ENCODE measurements at regions not wholly inside any gene's neighbourhood (a gene's known extent, or its start where the extent isn't known, plus 50 kb on each side); places are given as distances from the start of the nearest gene placed in this dataset.
"Not testable (repeated sequence)": the region's sequence is repeated elsewhere in the genome, so short reads cannot be mapped to it uniquely, and the experiment has no call there.

DNA sequence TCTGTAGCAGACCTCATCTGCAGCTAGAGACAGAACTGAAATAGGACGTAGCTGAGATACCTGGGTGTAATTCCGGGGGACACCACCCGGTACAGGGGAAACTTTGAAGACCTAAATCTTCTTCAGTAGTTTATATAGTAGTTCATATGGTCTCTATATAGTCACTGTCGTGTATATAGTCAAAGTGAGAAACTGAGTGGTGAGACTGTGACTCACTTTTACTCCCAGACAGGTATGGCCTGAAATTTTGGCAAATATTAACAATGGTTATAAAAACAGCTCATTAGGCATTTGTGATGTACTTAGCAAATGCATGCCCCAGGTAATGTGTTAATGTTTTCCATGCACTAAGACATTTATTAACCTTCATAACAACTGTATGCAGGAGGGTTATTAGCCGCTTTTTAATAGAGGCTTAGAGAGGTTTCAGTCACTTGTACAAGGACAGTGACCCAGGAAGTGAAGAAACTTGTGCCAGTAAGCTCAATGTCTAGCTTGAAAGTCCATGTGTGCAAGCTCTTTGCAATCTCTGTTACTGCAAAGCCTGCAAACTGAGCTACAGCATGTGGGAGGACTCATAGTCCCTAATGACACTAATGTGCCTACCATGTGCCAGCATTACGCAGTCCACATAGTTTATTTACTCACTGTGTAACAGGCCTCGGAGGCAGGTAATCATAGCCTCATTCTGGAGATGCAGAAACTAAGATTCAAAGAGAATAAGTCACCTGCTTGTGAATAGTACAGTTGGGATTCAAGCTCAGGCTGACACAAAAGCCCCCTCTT, 165.4 kb upstream of the CHD6 start:
- no peak for DNase-seq

DNA sequence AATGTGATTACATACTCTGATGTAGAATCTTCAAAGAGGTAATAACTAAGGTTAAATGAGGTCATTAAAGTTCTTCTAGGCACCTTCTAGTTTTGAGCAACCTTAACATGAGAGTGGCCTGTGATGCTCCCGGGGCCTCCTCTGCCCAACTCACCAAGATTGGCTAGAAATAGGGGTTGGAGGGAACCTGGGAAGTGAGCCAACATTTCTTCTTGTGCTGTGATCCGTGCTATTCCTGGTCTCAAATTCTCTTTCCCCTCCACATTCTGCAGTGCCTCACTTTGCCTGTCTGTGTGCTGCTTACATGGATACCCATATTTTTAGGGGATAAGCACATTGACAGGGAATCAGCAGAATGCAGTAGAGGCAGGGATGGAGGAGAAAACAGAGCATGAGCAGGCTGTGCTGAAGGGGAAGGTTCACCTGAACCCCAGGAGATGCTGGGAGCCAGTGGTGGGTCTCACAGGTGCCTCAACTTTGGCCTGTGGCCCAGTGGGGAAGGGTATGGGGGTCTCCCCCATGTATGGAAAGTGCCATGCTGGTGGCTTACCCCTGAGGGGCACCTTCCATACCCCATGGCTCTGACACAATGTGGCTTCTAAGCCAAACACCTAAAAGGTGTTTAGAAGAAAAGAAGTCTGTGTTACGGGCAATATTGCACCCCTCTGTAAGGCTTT, 164.7 kb upstream of the CHD6 start:
- no peak for DNase-seq

DNA sequence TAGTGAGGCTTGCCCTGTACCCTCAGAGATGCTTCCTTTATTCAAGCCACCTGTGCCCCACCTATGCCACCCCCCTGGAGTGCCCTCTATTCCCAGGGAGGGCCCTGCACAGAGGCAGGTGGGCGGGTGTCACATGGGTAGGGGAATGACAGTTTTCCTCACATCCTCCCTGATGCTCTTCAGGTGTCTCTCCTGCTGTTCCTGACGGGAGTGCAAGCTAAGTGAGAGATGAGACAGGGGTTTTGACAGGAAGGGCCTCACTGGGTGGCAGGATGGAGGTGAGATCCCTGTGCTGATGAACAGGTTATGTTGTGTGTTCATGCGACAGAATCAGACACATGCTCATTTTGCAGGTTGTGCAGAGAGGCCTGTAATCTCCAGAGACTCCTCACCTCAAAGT, 164.1 kb upstream of the CHD6 start:
- DNase-seq, result no peak

DNA sequence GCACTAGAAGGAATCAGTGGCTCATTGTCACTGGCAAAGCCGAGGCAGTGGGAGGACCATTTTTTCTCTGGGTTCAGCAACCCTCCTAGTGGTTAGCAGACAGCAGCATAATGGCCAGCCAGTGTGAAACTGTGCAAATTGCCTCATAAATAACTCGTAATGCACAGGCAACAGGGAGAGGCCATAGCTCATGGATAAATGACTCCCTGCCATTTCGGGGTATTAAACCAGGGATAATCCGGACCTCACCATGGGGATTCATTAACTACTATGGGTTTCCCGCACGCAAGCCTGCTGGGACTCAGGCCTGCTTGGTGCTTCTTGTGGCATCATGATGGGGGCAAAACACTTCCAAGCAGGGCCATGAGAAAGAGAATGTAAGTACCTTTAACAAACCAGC, 158.2 kb upstream of the CHD6 start:
- no peak for DNase-seq

DNA sequence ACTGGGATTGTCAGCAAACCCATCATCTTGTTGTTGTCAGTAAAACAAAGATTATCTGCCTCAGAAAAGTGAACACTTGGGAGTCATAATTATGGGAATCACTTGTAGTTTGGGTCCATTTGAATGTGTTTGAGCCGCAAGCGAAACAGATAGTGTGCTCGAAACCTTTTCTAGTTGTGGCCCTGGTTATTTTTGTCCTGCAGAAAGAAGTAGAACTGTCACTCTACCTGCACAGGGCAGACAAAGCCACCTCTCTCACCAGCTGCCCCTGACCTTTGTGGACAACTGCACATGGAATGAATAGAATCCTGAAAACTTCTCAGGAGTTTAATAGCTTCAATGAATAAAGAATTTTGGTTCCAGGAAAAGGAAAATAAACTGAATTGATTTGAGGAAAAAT, 156.1 kb upstream of the CHD6 start:
- DNase-seq, result no peak

DNA sequence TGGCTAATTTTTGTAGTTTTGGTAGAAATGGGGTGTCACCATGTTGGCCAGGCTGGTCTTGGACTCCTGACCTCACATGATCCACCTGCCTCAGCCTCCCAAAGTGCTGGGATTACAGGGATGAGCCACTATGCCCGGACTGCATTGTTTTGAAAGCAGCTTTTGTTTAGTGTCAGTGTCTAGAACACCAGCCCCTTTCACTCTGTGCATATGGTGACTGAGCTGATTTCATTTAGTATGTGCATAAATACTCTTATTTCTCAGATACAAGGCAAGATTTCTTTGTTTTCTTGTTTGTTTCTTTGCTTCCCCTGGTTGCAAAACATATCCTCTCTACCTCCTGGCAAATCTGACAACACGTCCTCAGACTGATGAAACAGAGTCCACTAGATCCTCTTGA, 152.8 kb upstream of the CHD6 start:
- DNase-seq, result no peak

DNA sequence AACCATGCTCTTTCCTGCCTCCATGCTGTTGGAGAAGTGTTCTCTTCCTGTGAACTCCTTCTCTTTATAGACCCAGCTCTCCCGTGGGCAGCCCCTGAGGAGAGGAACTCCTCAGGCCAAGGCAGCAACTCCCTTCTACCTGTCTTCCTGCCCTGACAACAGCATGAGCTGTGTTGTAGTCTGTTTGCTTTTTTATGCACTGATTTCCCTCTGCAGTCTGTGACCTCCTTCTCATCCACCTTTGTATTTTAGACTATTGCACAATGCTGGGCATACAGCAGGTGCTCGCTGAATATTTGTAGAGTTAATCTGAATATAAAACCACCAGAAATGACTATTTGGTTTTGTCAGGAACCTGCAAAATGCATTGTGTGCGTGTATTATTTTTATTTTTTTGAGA, 152.2 kb upstream of the CHD6 start:
- DNase-seq, result no peak

DNA sequence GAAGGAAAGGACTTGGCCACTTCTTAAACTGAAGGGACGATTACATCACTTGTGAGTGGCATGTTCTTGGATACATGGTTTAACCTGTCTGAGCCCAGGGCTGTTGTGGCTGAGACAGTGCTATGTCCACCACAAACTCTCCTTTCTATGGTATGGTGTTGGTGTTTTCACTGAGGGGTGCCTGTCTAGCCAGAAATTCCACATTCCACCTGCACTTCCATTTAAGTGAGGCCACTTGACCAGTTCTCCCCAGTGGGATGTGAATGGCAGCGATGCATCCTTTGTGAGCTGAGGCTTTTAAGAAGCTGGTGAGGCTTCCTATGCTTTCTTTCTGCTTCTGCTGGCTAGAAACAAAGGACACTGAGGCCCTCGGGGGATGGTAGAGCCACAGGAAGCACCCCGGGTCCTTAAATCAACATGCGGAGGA, 151.4 kb upstream of the CHD6 start:
- DNase-seq, result no peak

DNA sequence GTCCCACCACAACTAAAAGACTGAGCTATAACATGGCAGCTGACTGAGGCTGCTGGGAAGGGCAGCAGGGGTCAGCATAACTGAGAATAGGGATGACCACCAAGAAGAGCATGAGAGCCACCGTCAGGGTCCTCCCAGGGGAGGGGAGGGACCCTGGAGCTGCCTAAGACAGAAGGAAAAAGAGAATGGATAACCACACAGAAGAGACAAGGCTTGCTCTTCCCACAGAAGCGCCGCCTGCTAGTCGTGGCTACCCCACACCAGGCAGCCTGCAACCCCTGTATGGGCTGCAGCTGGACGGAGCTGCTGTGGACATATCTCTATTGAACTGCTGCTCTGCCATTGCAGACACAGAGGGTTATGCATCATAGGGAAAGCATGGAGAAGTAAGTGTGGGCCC, 132.0 kb upstream of the CHD6 start:
- DNase-seq, result no peak

DNA sequence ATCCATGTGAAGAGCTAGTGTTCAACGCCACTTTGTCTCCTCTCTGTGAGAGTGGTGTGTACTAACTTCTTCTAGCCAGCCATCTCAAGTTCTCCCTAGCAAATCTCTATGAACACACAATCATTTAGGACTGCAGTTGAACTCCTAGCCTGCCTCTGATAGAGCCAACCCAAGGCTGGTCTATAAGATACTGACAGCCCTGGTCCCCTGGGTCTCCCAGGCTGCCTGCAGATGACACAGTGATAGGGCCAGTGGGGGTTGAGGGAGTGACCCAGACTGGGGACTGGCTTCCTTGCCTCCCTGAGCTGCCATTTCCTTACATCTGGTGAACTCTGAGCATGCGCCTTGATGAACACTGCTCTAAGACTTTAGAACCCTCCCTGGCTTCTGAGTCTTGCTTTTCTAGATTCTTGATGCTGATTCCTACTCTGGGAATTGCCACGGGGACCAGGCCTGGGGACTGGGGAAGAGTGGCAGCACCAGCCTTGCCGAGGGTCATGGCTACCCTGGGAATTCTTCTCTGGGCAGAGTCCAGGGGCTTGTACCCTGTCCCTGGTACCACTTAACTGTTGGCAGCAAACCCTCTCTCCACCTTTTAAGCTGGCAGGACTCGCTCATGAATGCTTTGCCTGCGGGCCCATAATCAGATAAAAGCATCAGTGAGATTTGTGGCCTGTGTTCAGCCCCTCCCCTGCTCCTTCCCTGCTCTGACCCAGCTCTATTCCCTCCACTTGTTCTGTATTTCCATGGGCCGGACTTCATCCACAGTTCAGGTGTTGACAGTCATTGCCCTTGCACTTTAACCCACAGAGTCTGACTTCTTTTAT, 130.8 kb upstream of the CHD6 start:
- no peak for DNase-seq

DNA sequence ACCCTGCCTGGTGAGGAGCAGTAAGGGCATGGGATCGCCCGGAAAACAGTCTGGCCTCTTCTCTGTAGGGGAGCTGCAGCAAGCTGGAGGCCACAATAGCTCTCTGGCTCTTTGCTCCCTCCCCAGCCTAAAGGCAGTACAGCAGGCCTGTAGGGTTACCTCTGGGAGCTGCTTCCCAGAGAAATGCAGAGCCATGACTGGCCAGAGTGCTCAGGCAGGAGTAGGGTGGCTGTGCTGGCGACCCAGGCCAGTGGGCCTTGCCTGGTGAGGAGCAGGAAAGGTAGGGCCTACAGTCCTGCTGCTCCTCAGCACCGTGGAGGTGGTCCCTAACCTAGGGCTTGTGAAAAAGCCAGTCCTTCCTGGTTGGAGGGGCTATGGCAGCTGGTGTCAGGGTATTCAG, 129.9 kb upstream of the CHD6 start:
- no peak for DNase-seq

DNA sequence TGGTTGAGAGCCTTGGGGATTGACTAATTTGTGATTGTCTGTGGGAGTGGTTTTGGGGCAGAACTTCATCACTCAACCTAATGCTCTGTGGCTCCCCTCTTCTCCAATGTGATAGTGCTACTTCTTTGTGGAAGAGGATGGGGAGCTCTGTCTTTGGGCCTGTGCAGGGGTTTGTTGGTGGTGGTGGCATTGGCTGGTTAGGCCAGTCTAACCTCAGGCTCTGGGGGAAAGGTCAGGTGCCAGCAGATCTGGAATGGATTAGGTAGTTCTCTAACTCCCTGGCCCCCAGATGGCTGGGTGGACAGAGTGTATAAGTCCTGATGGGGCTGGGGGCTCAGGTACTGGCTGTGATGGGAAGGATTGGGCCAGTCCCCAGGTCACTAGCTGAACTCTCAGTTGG, 129.0 kb upstream of the CHD6 start:
- DNase-seq, result no peak

DNA sequence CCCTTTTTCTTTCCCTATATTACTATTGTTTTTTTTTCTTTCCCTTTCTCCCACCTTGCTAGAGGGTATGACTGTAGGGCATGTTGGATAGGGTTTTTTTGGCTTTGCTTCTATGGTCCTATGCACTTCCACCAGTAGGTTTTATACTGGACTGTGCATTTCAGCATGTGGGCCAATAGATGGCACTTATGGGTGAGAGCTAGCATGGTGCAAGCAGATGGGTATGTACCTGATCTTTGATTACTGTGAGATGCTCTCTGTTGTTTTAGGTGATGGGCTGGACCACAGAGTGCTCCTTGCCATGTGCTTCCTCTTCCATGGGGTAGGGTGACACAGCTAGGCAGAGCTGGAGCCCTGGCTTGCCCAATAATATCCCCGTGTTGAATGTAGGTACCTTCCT, 128.5 kb upstream of the CHD6 start:
- DNase-seq, result no peak

DNA sequence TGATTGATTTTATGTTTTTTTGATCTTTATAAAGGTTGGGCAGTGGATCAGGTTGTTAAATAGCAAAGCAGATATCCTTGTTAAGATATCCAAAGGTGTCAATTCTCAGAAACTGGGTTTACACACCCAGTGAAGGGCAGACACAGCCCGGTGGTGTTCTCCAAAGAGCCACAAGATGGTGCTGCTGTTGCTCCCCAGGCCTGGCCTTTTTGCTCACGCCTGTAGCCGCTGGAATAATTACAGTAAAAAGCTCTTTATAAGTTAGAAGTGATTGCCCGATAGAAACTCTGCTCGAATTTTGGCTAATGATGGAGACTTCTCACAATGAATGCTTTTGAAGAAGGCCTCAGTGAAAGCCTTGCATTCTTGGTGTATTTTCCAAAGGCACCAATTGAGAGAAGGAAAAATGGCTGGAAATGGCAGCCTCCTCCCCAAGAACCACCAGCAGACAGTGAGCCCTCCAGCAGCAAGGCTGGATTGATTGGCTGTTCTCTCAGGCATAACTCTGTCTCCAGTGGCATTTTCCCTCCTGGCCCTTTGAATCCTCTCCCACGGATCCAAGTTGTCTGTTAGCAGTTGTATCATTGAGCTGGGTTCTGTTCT, 120.5 kb upstream of the CHD6 start:
- peak; percentile 41 to 54 for DNase-seq

DNA sequence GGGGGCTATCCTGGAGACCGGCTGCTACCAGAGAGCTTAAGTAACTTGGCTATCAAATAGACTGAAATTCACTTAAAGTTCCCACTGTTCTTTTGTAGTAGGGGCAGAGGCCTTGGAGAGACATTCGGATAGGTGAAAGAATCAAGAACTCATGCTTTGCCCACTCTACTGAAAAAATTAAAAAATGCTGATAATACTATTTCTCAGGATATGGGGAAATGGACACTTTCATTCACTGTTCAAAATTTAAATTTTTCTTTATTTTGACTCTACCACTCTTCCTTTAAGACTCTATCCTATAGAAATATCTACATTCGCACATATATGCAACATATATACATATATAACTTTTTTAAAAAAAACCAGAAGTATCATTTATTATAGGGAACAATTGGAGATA, 117.8 kb upstream of the CHD6 start:
- no peak for DNase-seq

DNA sequence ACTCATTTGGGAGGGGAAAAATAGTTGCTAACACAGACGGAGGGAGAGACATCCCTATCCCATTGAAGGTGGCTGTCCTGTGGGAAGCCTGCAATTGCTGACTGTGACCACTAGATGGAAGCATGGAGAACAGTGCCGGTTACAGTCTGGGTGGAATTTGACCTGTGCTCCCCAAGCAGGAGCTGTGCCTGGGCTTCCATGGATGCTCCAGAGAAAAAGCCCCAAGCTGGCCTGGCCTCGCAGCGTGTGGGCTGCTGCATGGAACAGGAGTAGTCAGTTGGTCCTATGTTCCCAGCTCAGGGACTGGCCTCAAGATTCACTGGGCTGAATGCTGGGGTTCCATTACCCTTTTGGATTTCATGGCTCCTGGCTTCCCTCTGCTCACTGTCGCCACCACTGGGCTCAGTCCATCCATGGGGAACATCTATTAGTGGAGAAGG, 116.3 kb upstream of the CHD6 start:
- peak; percentile 31 to 37 for DNase-seq

DNA sequence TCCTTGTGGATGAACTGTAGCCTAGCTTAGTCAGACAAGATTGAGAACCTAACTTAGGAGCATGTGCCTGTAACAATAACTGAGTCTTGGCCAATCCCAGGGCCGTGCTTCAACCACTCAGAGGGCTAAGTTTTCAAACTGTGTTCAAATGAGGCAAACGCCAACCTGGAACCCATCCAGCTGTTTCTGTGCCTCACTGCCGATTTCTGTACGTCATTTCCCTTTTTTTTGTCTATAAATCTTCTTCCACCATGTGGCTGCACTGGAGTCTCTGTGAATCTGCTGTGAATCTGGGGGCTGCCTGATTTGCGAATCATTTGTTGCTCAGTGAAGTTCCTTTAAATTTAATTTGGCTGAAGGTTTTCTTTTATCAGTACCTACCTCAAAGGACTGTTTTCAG, 115.0 kb upstream of the CHD6 start:
- DNase-seq, result no peak

DNA sequence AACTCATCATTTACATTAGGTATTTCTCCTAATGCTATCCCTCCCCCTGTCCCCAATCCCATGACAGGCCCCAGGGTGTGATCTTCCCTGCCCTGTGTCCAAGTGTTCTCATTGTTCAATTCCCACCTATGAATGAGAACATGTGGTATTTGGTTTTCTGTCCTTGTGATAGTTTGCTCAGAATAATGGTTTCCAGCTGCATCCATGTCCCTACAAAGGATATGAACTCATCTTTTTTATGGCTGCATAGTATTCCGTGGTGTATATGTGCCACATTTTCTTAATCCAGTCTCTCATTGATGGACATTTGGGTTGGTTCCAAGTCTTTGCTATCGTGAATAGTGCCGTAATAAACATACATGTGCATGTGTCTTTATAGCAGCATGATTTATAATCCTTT, 113.0 kb upstream of the CHD6 start:
- not testable (repeated sequence) for DNase-seq

DNA sequence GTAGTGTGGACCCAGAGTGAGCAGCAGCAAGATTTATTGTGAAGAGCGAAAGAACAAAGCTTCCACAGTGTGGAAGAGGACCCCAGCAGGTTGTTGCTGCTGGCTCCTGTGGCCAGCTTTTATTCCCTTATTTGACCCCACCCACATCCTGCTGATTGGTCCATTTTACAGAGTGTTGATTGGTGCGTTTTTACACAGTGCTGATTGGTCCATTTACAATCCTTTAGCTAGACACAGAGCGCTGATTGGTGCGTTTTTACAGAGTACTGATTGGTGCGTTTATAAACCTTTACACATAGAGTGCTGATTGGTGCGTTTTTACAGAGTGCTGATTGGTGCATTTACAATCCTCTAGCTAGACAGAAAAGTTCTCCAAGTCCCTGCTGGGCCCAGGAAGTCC, 109.5 kb upstream of the CHD6 start:
- not testable (repeated sequence) for DNase-seq

DNA sequence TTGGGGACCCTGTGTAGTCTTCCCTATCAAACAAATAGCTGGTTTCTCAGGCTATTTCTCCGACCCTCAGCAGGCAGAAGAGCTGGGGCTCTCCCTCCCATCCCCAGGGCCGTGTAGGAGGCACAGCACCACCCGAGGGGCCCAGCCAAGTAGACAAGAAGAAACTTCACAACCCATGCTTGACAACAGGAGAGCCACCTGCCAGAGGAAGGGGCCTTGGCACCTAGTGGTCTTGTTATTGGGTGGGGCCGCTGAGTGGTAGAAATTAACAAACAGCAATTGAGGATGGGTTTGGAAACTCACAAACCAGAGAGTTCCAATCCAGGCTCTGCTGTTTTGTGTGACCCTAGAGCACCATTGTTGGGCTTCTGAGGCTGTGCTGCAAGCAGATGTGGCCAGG, 108.5 kb upstream of the CHD6 start:
- no peak for DNase-seq

DNA sequence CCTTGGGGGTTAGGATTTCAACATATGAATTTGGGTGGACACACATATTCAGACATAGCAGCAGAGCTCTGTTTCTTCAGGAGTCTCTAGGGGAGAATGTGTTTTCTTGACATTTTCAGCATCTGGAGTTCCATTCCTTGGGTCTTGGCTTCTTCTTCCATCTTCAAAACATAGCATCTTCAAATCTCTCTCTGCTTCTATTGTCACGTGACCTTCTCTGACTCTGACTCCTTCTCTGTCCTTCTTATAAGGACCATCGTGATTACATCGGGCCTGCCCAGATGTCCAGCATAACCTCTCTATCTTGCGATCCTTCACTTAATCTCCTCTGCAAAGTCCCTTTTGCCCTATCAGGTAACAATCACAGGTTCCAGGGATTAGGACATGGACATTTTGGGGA, 101.0 kb upstream of the CHD6 start:
- DNase-seq, result no peak

DNA sequence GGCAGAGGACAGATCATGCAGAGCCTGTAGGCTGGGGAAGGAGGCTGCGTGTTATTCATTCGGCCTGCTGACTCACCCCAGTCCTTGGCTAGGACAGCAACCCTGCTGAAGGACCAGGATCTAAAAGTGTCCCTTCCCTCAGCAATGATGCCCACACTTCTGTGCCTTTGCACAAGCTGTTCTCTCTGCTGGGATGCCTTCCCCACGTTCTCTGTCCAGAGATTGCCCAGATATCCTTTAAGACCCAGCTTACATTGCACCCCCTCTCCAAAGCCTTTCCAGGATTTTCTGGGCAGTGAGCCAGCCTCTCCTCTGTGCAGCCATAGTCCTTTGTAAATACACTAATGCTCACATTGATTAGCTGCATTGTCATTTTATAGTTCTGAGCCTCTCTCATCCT, 99.3 kb upstream of the CHD6 start:
- no peak for DNase-seq

DNA sequence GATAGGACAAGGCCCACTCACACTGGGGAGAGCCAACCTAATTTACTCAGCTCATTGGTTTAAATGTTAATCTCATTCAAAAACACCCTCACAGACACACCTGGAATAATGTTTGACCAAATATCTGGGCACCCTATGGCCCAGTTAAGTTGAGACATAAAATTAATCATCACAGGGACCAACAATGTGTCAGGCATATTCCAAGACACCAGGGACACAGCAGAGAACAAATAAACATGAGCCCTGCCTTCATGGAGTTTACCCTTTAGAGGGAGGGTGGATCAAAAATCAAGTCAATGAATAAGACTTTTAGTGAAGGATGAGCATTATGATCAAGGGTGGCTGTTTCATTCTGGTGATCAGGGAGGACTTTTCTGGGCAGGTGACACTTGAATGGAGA, 98.7 kb upstream of the CHD6 start:
- DNase-seq, result no peak

Measured in stimulated activated CD4-positive, alpha-beta T cell treated with anti-CD3 and anti-CD28 coated beads, Interleukin-2, amount 100 ng/mL, for 24 hours (primary cell).